B cell (primary cell): ENCODE measurements at regions not wholly inside any gene's neighbourhood (a gene's known extent, or its start where the extent isn't known, plus 50 kb on each side); places are given as distances from the start of the nearest gene placed in this dataset.

ENCODE experiments used
- ATAC-seq: fragments of 200-7000 bp; cut with Tn5 transposase; one replicate; pipeline ENCODE4 v1.10.0; 2021; ENCODE audit warnings: low read depth, mild to moderate bottlenecking, moderate number of reproducible peaks, moderate library complexity
- CTCF ChIA-PET: fragments of 350-600 bp; sonication (Branson Sonifier 250); formaldehyde crosslinking; loops from one replicate; lab custom pipeline; 2021; ENCODE audit warnings: antibody characterized with exemption, inconsistent platforms; lab: Charles Lee
- POLR2A ChIA-PET: fragments of 350-600 bp; sonication (Branson Sonifier 250); formaldehyde crosslinking; loops from one replicate; lab custom pipeline; 2021; ENCODE audit warnings: antibody characterized with exemption; lab: Charles Lee
- DNase-seq: peaks from one replicate; pipeline ENCODE4 v3.0.0; 2013
- H2AFZ ChIP-seq: 2 replicates; pipeline ENCODE4 v1.6.1; 2012; ENCODE audit warnings: mild to moderate bottlenecking, low read depth, low read length; ENCODE audit not compliant: insufficient read depth, poor library complexity, severe bottlenecking
- H3K27ac ChIP-seq, 2 donors: 1 replicate in 1 of 2; 2 replicates in 1 of 2; pipeline ENCODE4 v1.5.1; 2012 to 2013; ENCODE audit warnings: low read length in 2 of 2, mild to moderate bottlenecking in 2 of 2, moderate library complexity in 1 of 2
- H3K27me3 ChIP-seq, 4 experiments: fragments of 200-600 bp in 1 of 4; sonication (generic) in 1 of 4; replicated peaks in 1 of 4; 1 replicate in 2 of 4; 2 replicates in 2 of 4; pipeline versions ENCODE4 v1.6.1 to v1.7.0; 2013 to 2016; ENCODE audit warnings: low read length in 3 of 4, mild to moderate bottlenecking in 2 of 4, mixed read lengths in 1 of 4, moderate library complexity in 1 of 4; ENCODE audit not compliant: insufficient read depth in 4 of 4, control insufficient read depth in 3 of 4; ENCODE audit errors: control extremely low read depth in 1 of 4
- H3K36me3 ChIP-seq, 2 experiments: replicated peaks in 1 of 2; 1 replicate in 1 of 2; 2 replicates in 1 of 2; pipeline versions ENCODE4 v1.6.1 to v1.7.1; 2013; ENCODE audit warnings: low read length in 1 of 2; ENCODE audit not compliant: insufficient read depth in 2 of 2, control insufficient read depth in 1 of 2; ENCODE audit errors: control extremely low read depth in 1 of 2, extremely low read depth in 1 of 2
- H3K4me1 ChIP-seq, 2 donors: fragments of 200-600 bp in 1 of 2; sonication (generic) in 1 of 2; 1 replicate in 1 of 2; 2 replicates in 1 of 2; pipeline versions ENCODE4 v1.5.1 to v1.6.1; 2013 to 2017; ENCODE audit warnings: low read length in 2 of 2; ENCODE audit not compliant: control insufficient read depth in 2 of 2, insufficient read depth in 2 of 2
- H3K4me2 ChIP-seq: replicated peaks from 2 replicates; pipeline ENCODE3; 2012; ENCODE audit warnings: mild to moderate bottlenecking, low read depth, low read length; ENCODE audit not compliant: poor library complexity, severe bottlenecking
- H3K4me3 ChIP-seq, 5 experiments: fragments of 200-600 bp in 1 of 5; sonication (generic) in 1 of 5; 1 replicate in 3 of 5; 2 replicates in 2 of 5; pipeline versions ENCODE4 v1.5.1 to v1.7.0; 2011 to 2016; ENCODE audit warnings: low read length in 4 of 5, mild to moderate bottlenecking in 4 of 5, low read depth in 2 of 5, control low read depth in 1 of 5, moderate library complexity in 1 of 5; ENCODE audit not compliant: insufficient read depth in 1 of 5; ENCODE audit errors: control extremely low read depth in 1 of 5, extremely low read depth in 1 of 5
- H3K79me2 ChIP-seq: fragments of 200-600 bp; sonication (generic); one replicate; pipeline ENCODE4 v1.6.0; 2016; ENCODE audit warnings: low read length; ENCODE audit not compliant: control insufficient read depth, insufficient read depth
- H3K9ac ChIP-seq: fragments of 200-600 bp; sonication (generic); 2 replicates; pipeline ENCODE4 v1.6.1; 2017; ENCODE audit warnings: mild to moderate bottlenecking, low read length, moderate library complexity
- H3K9me3 ChIP-seq, 3 donors: one replicate each; pipeline versions ENCODE4 v1.6.1 to v1.7.1; 2013; ENCODE audit warnings: low read length in 2 of 3; ENCODE audit not compliant: control insufficient read depth in 2 of 3, insufficient read depth in 1 of 3; ENCODE audit errors: control extremely low read depth in 1 of 3
- H4K20me1 ChIP-seq: 2 replicates; pipeline ENCODE4 v1.6.0; 2012; ENCODE audit warnings: mild to moderate bottlenecking, low read length; ENCODE audit not compliant: insufficient read depth, control insufficient read depth, poor library complexity, severe bottlenecking
- H3K27ac Mint-ChIP-seq: one replicate; pipeline ENCODE4 v1.8.0; 2021; ENCODE audit warnings: mixed read lengths
- H3K27me3 Mint-ChIP-seq: one replicate; pipeline ENCODE4 v1.8.0; 2021; ENCODE audit warnings: mixed read lengths
- H3K4me1 Mint-ChIP-seq: one replicate; pipeline ENCODE4 v1.8.0; 2021; ENCODE audit warnings: mixed read lengths
- H3K4me3 Mint-ChIP-seq: one replicate; pipeline ENCODE4 v1.8.0; 2021; ENCODE audit warnings: mixed read lengths
- H3K9me3 Mint-ChIP-seq: one replicate; pipeline ENCODE4 v1.8.0; 2022; ENCODE audit warnings: mixed read lengths; ENCODE audit not compliant: insufficient read depth
- CTCF ChIP-seq: fragments of 200-600 bp; IDR thresholded peaks from one replicate; pipeline ENCODE4 v1.8.0; 2022; ENCODE audit warnings: antibody characterized with exemption, mild to moderate bottlenecking
- EZH2 ChIP-seq: IDR thresholded peaks from 2 replicates; pipeline ENCODE4 v1.6.1; 2012; ENCODE audit warnings: borderline replicate concordance, low read depth, mild to moderate bottlenecking, moderate library complexity, low read length; ENCODE audit not compliant: insufficient read depth, poor library complexity, severe bottlenecking
- WGBS: methylation state at CpG from one replicate; pipeline ENCODE4 v1.1.5; 2013; ENCODE audit warnings: missing lambda C conversion rate; ENCODE audit not compliant: insufficient coverage; 5-methylcytosine and 5-hydroxymethylcytosine counted together
- intact Hi-C: fragments of 100-400 bp; cut with micrococcal nuclease; formaldehyde crosslinking; loops from one replicate; pipeline ENCODE4 v1.10.0; 2022

DNA sequence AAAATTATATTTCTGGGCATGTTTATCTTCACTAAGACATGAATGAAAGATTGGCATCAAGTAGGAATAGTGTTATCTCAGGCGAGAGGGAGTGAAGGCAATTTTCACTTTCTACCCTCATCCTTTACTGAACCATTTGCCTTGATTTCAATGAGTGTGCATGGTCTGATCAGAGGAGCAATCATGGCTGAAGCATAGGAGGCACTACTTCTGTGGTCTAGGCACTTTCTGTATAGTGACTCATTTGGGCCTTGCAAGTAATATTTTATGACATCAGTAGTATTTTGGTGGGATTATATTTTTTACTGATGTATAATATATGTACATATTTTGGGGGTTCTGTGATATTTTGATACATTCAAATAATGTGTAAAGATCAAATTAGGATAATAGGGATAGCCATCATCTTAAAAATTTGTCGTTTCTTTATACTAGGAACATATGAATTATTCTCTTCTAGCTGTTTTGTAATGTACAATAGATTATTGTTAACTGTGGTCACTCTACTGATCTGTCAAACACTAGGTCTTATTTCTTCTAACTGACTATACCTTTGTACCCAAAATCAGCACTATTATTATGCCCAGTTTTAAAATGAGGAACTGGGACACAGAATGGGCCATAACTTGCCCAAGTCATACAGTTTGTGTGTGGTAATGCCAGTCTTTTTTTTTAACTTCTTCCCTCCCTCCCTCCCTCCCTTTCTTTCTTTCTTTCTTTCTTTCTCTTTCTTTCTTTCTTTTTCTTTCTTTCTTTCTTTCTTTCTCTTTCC is 101.9 kb downstream of the RAB11FIP2 start:
- Mint-ChIP-seq H3K4me3 (no peak overlapping the region), H3K27me3 (peaks cover 7% of the 10 kb centered on the region), H3K27ac (no peak overlapping the region), H3K9me3 (no peaks in the 10 kb centered on the region), H3K4me1 (no peaks in the 10 kb centered on the region)
- no peaks in the 10 kb centered on the region for H3K4me1 ChIP-seq
- H3K4me3 ChIP-seq: no peak overlapping the region
- H3K27me3 ChIP-seq: peaks cover 0 to 5% (median 0%) of the 10 kb centered on the region in 4 experiments
- intact Hi-C loops: no loop called here
- no peaks in the 10 kb centered on the region for H4K20me1 ChIP-seq
- H3K9ac ChIP-seq: no peak overlapping the region
- CTCF ChIA-PET: no interaction called here
- no peak overlapping the region for H3K27ac ChIP-seq
- TF ChIP-seq CTCF (no peak), EZH2 (no peak)
- ATAC-seq (no peak), DNase-seq (no peak)
- H3K9me3 ChIP-seq: no peaks in the 10 kb centered on the region
- POLR2A ChIA-PET: no interaction called here
- no peak overlapping the region for H3K4me2 ChIP-seq
- no peaks in the 10 kb centered on the region for H3K79me2 ChIP-seq
- WGBS: no CpG with 5 or more reads among the region's 2 CpGs
- H2AFZ ChIP-seq: no peak overlapping the region
- H3K36me3 ChIP-seq: no peaks in the 10 kb centered on the region

DNA sequence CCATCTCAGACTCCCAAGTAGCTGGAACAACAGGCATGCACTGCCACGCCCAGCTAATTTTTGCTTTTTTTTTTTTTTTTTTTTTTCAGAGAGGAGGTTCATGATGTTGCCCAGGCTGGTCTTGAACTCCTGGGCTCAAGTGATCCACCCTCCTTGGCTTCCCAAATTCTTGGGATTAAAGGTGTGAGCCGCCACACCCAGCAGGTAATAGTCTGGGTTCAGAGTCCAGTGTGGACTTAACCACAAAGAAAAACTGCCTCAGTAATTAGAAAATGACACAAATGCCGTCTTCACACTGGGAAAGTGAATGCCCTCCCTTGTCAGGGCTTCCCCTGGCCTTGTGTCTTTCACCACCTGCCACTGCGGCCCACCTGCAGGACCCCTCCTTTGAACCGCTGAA is 101.1 kb downstream of the RAB11FIP2 start:
- CTCF ChIA-PET: no interaction called here
- Mint-ChIP-seq H3K27ac (no peak overlapping the region), H3K27me3 (peaks cover 12% of the 10 kb centered on the region), H3K4me1 (no peaks in the 10 kb centered on the region), H3K4me3 (no peak overlapping the region), H3K9me3 (no peaks in the 10 kb centered on the region)
- peaks cover 0 to 11% (median 0%) of the 10 kb centered on the region in 4 experiments for H3K27me3 ChIP-seq
- no peaks in the 10 kb centered on the region for H4K20me1 ChIP-seq
- H3K27ac ChIP-seq: no peak overlapping the region
- no peak for DNase-seq
- H3K36me3 ChIP-seq: no peaks in the 10 kb centered on the region
- no peak overlapping the region for H2AFZ ChIP-seq
- no peaks in the 10 kb centered on the region for H3K4me1 ChIP-seq
- intact Hi-C loops: no loop called here
- no peak overlapping the region for H3K4me3 ChIP-seq
- 74% methylated on average over 3 of the region's 5 CpGs for WGBS
- TF ChIP-seq CTCF: no peak
- TF ChIP-seq EZH2: no peak
- no peak for ATAC-seq
- H3K9ac ChIP-seq: no peak overlapping the region
- no peak overlapping the region for H3K4me2 ChIP-seq
- no peaks in the 10 kb centered on the region for H3K9me3 ChIP-seq
- no peaks in the 10 kb centered on the region for H3K79me2 ChIP-seq
- POLR2A ChIA-PET: no interaction called here
